ENCODE measurements at regions not wholly inside any gene's neighbourhood (a gene's known extent, or its start where the extent isn't known, plus 50 kb on each side); places are given as distances from the start of the nearest gene placed in this dataset.

- TF ChIP-seq CTCF (IDR thresholded peaks at IDR 0.05 in 4 of 5, conservative IDR thresholded peaks at IDR 0.05 in 1 of 5) (no peak), POLR2A (IDR thresholded peaks at IDR 0.05) (no peak)
Observed at GRCh38 chr2:204061241-204061640, 124.7 kb downstream of the ICOS start.
